Astrocyte of the spinal cord (primary cell): ENCODE measurements at regions not wholly inside any gene's neighbourhood (a gene's known extent, or its start where the extent isn't known, plus 50 kb on each side); places are given as distances from the start of the nearest gene placed in this dataset.

Experiments used
- DNase-seq: peaks from one replicate; pipeline ENCODE4 v3.0.0; 2011; ENCODE audit warnings: low read depth, low spot score
- H3K4me3 ChIP-seq: 2 replicates; pipeline ENCODE4 v1.5.1; 2011; ENCODE audit warnings: low read depth, mild to moderate bottlenecking, low read length, moderate library complexity
- CTCF ChIP-seq: IDR thresholded peaks from 2 replicates; pipeline ENCODE4 v1.5.1; 2012; ENCODE audit warnings: low read depth, mild to moderate bottlenecking, low read length, inconsistent platforms
- in situ Hi-C: cut with HindIII; loops from 2 replicates; pipeline ENCODE4 v1.10.0; 2017; ENCODE audit warnings: low sequenced_read_pairs

- no peak overlapping the region for H3K4me3 ChIP-seq
- no peak for DNase-seq
- TF ChIP-seq CTCF, result no peak
- in situ Hi-C loops, result no loop called here
Observed at GRCh38 chr1:25080294-25081209, 150.5 kb upstream of the RUNX3 start.

- TF ChIP-seq CTCF, result no peak
- DNase-seq, result no peak
- in situ Hi-C loops, result no loop called here
- no peak overlapping the region for H3K4me3 ChIP-seq
Observed at GRCh38 chr1:25079048-25079447, 149.0 kb upstream of the RUNX3 start.

GRCh38 chr1:25074351-25075227, 144.5 kb upstream of the RUNX3 start:
- in situ Hi-C loops, result no loop called here
- no peak overlapping the region for H3K4me3 ChIP-seq
- DNase-seq, result peak; percentile 16
- no peak for TF ChIP-seq CTCF

- H3K4me3 ChIP-seq, result no peak overlapping the region
- DNase-seq, result no peak
- TF ChIP-seq CTCF, result no peak
- in situ Hi-C loops, result no loop called here
Observed at GRCh38 chr1:25073640-25074270, 143.7 kb upstream of the RUNX3 start.

- in situ Hi-C loops, result no loop called here
- H3K4me3 ChIP-seq, result no peak overlapping the region
- TF ChIP-seq CTCF, result no peak
- no peak for DNase-seq
Observed at GRCh38 chr1:25072461-25072860, 142.4 kb upstream of the RUNX3 start.

- peak; percentile 23 for TF ChIP-seq CTCF
- DNase-seq, result no peak
- H3K4me3 ChIP-seq, result no peak overlapping the region
- in situ Hi-C loops, result no loop called here
Observed at GRCh38 chr1:25068829-25069228, 138.8 kb upstream of the RUNX3 start.
